Activated T-cell treated with anti-CD3 and anti-CD28 coated beads, Interleukin-2, amount 50 U/mL, for 24 hours (primary cell): ENCODE measurements at regions not wholly inside any gene's neighbourhood (a gene's known extent, or its start where the extent isn't known, plus 50 kb on each side); places are given as distances from the start of the nearest gene placed in this dataset.
"Not testable (repeated sequence)": the region's sequence is repeated elsewhere in the genome, so short reads cannot be mapped to it uniquely, and the experiment has no call there.

Source experiments
- DNase-seq: peaks from one replicate; pipeline ENCODE4 v3.0.0-alpha.2; 2020
- H3K27ac Mint-ChIP-seq: 2 replicates; pipeline ENCODE4 v1.8.0; 2020; ENCODE audit warnings: mild to moderate bottlenecking, mixed read lengths
- H3K27me3 Mint-ChIP-seq: 2 replicates; pipeline ENCODE4 v1.8.0; 2020; ENCODE audit warnings: mixed read lengths
- H3K36me3 Mint-ChIP-seq: 2 replicates; pipeline ENCODE4 v1.8.0; 2020; ENCODE audit warnings: low read depth, mixed read lengths
- H3K4me1 Mint-ChIP-seq: 2 replicates; pipeline ENCODE4 v1.8.0; 2020; ENCODE audit warnings: low read depth, mixed read lengths
- H3K4me3 Mint-ChIP-seq: 2 replicates; pipeline ENCODE4 v1.8.0; 2020; ENCODE audit warnings: mild to moderate bottlenecking, moderate library complexity, mixed read lengths
- H3K9me3 Mint-ChIP-seq: 2 replicates; pipeline ENCODE4 v1.8.0; 2020; ENCODE audit warnings: mixed read lengths

- H3K9me3 Mint-ChIP-seq = no peaks in the 10 kb centered on the region
- H3K27ac Mint-ChIP-seq = no peak overlapping the region
- no peak overlapping the region for H3K4me3 Mint-ChIP-seq
- H3K4me1 Mint-ChIP-seq = no peaks in the 10 kb centered on the region
- no peaks in the 10 kb centered on the region for H3K36me3 Mint-ChIP-seq
- H3K27me3 Mint-ChIP-seq = peaks cover 7% of the 10 kb centered on the region
- no peak for DNase-seq
These were observed 87.4 kb upstream of the WAC start for GRCh38 chr10:28445516-28445915.

- DNase-seq = no peak
- no peak overlapping the region for H3K4me3 Mint-ChIP-seq
- H3K9me3 Mint-ChIP-seq = peaks cover 5% of the 10 kb centered on the region
- H3K36me3 Mint-ChIP-seq = no peaks in the 10 kb centered on the region
- H3K27ac Mint-ChIP-seq = no peak overlapping the region
- H3K4me1 Mint-ChIP-seq = no peaks in the 10 kb centered on the region
- peaks cover 3% of the 10 kb centered on the region for H3K27me3 Mint-ChIP-seq
These were observed 83.5 kb upstream of the WAC start for GRCh38 chr10:28449382-28449781.

- no peak overlapping the region for H3K4me3 Mint-ChIP-seq
- no peak for DNase-seq
These were observed 83.0 kb upstream of the WAC start for GRCh38 chr10:28449926-28450325.

GRCh38 chr10:28453926-28454325, 79.0 kb upstream of the WAC start:
- H3K36me3 Mint-ChIP-seq = no peaks in the 10 kb centered on the region
- DNase-seq = no peak
- no peaks in the 10 kb centered on the region for H3K4me1 Mint-ChIP-seq
- H3K27me3 Mint-ChIP-seq = peaks cover 11% of the 10 kb centered on the region
- no peak overlapping the region for H3K4me3 Mint-ChIP-seq
- no peak overlapping the region for H3K27ac Mint-ChIP-seq
- H3K9me3 Mint-ChIP-seq = peaks cover 5% of the 10 kb centered on the region

More at GRCh38 chr10:28449926-28450325, 83.0 kb upstream of the WAC start:
- Mint-ChIP-seq H3K4me1 (no peaks in the 10 kb centered on the region), H3K36me3 (no peaks in the 10 kb centered on the region), H3K27me3 (peaks cover 3% of the 10 kb centered on the region), H3K27ac (no peak overlapping the region), H3K9me3 (peaks cover 5% of the 10 kb centered on the region)

GRCh38 chr10:28457110-28457509, 75.8 kb upstream of the WAC start:
- Mint-ChIP-seq H3K36me3 (no peaks in the 10 kb centered on the region), H3K27ac (no peak overlapping the region), H3K4me1 (no peaks in the 10 kb centered on the region), H3K4me3 (no peak overlapping the region), H3K27me3 (peaks cover 16% of the 10 kb centered on the region), H3K9me3 (peaks cover 5% of the 10 kb centered on the region)
- no peak for DNase-seq

GRCh38 chr10:28457873-28458272, 75.0 kb upstream of the WAC start:
- H3K27ac Mint-ChIP-seq, H3K9me3 Mint-ChIP-seq, DNase-seq, H3K4me1 Mint-ChIP-seq, H3K4me3 Mint-ChIP-seq, H3K36me3 Mint-ChIP-seq: not testable (repeated sequence)
- peaks cover 16% of the 10 kb centered on the region for H3K27me3 Mint-ChIP-seq

- Mint-ChIP-seq H3K27me3 (peaks cover 19% of the 10 kb centered on the region), H3K36me3 (no peaks in the 10 kb centered on the region), H3K27ac (no peak overlapping the region), H3K4me1 (no peaks in the 10 kb centered on the region), H3K9me3 (no peaks in the 10 kb centered on the region), H3K4me3 (no peak overlapping the region)
- DNase-seq = no peak
These were observed 73.3 kb upstream of the WAC start for GRCh38 chr10:28459453-28460144.

- Mint-ChIP-seq H3K4me3 (no peak overlapping the region), H3K36me3 (no peaks in the 10 kb centered on the region), H3K27me3 (peaks cover 14% of the 10 kb centered on the region)
These were observed 69.8 kb upstream of the WAC start for GRCh38 chr10:28463141-28463540.

GRCh38 chr10:28463676-28464395, 69.1 kb upstream of the WAC start:
- peaks cover 10% of the 10 kb centered on the region for H3K27me3 Mint-ChIP-seq
- no peaks in the 10 kb centered on the region for H3K4me1 Mint-ChIP-seq
- no peaks in the 10 kb centered on the region for H3K9me3 Mint-ChIP-seq
- H3K27ac Mint-ChIP-seq = no peak overlapping the region
- no peak overlapping the region for H3K4me3 Mint-ChIP-seq
- no peaks in the 10 kb centered on the region for H3K36me3 Mint-ChIP-seq
- no peak for DNase-seq

More at GRCh38 chr10:28463141-28463540, 69.8 kb upstream of the WAC start:
- H3K27ac Mint-ChIP-seq = no peak overlapping the region
- DNase-seq = no peak
- no peaks in the 10 kb centered on the region for H3K9me3 Mint-ChIP-seq
- no peaks in the 10 kb centered on the region for H3K4me1 Mint-ChIP-seq

GRCh38 chr10:28467615-28468014, 65.3 kb upstream of the WAC start:
- no peaks in the 10 kb centered on the region for H3K4me1 Mint-ChIP-seq

GRCh38 chr10:28468707-28469483, 64.0 kb upstream of the WAC start:
- Mint-ChIP-seq H3K9me3 (no peaks in the 10 kb centered on the region), H3K4me3 (no peak overlapping the region), H3K27ac (no peak overlapping the region), H3K4me1 (no peaks in the 10 kb centered on the region), H3K36me3 (no peaks in the 10 kb centered on the region), H3K27me3 (peaks cover under 1% of the 10 kb centered on the region)
- no peak for DNase-seq

More at GRCh38 chr10:28467615-28468014, 65.3 kb upstream of the WAC start:
- Mint-ChIP-seq H3K27ac (no peak overlapping the region), H3K9me3 (no peaks in the 10 kb centered on the region), H3K36me3 (no peaks in the 10 kb centered on the region), H3K27me3 (peaks cover 5% of the 10 kb centered on the region), H3K4me3 (no peak overlapping the region)
- no peak for DNase-seq

GRCh38 chr10:28470873-28471651, 61.9 kb upstream of the WAC start:
- no peaks in the 10 kb centered on the region for H3K9me3 Mint-ChIP-seq
- H3K4me3 Mint-ChIP-seq = no peak overlapping the region
- no peaks in the 10 kb centered on the region for H3K36me3 Mint-ChIP-seq
- no peak overlapping the region for H3K27ac Mint-ChIP-seq
- H3K27me3 Mint-ChIP-seq = no peaks in the 10 kb centered on the region
- H3K4me1 Mint-ChIP-seq = no peaks in the 10 kb centered on the region
- DNase-seq = no peak

- H3K27me3 Mint-ChIP-seq = no peaks in the 10 kb centered on the region
- H3K9me3 Mint-ChIP-seq = no peaks in the 10 kb centered on the region
- no peaks in the 10 kb centered on the region for H3K36me3 Mint-ChIP-seq
- DNase-seq = no peak
- H3K4me1 Mint-ChIP-seq = no peaks in the 10 kb centered on the region
- H3K4me3 Mint-ChIP-seq = no peak overlapping the region
- H3K27ac Mint-ChIP-seq = no peak overlapping the region
These were observed 61.3 kb upstream of the WAC start for GRCh38 chr10:28471652-28472050.

- H3K27ac Mint-ChIP-seq = no peak overlapping the region
- H3K4me3 Mint-ChIP-seq = no peak overlapping the region
- H3K36me3 Mint-ChIP-seq = no peaks in the 10 kb centered on the region
- H3K27me3 Mint-ChIP-seq = peaks cover 10% of the 10 kb centered on the region
- no peaks in the 10 kb centered on the region for H3K4me1 Mint-ChIP-seq
- no peak for DNase-seq
- peaks cover 3% of the 10 kb centered on the region for H3K9me3 Mint-ChIP-seq
These were observed 54.3 kb upstream of the WAC start for GRCh38 chr10:28478646-28479045.
